HG02852 (cell line): ENCODE measurements at regions not wholly inside any gene's neighbourhood (a gene's known extent, or its start where the extent isn't known, plus 50 kb on each side); places are given as distances from the start of the nearest gene placed in this dataset.

ENCODE experiments used
- ATAC-seq: cut with Tn5 transposase; IDR thresholded peaks from one replicate; pipeline ENCODE4 v1.9.1; 2021; ENCODE audit warnings: mild to moderate bottlenecking, moderate library complexity; ENCODE audit not compliant: unreplicated experiment

GRCh38 chr12:90061809-90062208 is 353.2 kb upstream of the ATP2B1 start:
- ATAC-seq: no peak

- ATAC-seq: no peak
Measured at GRCh38 chr12:90060031-90060430, 351.4 kb upstream of the ATP2B1 start.

DNA sequence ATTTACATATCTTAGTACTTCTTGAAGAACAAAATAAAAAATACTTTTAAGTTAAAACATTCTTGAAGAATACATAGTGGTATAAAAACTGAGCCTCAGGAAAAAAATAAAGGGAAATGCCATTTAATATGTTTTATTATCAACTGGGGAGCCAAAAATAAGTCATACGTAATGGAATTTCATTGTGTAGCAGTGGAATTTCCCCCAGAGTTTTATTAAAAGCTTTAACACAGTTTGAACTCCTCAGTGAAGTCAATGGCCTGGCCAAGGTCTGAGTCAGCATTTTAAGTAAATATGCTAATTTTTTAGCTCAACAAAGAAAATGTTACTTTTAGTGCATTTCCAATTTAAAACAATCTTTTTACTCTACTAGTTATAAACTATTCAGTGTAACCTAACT is 350.1 kb upstream of the ATP2B1 start:
- ATAC-seq: no peak

- no peak for ATAC-seq
Measured at GRCh38 chr12:90055071-90055470, 346.4 kb upstream of the ATP2B1 start.

DNA sequence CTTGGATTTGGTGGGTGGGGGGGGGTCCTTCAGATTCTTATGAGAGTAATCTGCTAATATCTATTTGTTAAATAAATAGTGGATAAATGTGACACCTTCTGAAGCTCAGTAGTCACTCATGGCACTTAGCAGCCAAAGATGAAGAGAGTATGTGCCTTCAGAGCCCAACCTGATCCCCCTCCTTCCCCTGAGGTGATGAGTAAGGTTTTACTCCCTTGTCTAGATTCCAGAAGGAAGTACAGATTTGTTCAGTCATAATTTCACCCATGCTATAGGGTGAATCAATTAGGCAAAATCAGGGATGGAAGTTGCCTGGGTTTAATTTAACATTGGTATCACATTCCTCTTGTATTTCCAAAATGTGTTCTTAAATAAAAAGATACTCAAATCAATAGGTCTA is 340.3 kb upstream of the ATP2B1 start:
- ATAC-seq: no peak

DNA sequence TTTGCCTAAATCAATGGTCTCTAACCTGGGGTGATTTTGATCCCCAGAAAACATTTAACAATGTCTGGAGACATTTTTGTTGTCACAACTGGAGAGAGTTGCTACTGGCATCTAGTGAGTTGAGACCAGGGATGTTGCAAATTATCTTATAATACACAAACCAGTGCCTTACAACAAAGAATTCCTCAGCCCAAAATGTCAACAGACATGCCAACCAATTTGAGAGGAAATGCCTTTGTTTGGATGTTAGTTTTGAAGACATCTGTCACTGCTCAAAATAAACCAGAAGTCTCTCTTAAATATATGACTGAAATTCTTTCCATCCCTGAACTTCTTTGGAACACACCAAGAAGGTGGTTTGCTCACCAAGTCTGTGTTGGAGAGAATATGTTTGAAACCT is 336.9 kb upstream of the ATP2B1 start:
- ATAC-seq: no peak

DNA sequence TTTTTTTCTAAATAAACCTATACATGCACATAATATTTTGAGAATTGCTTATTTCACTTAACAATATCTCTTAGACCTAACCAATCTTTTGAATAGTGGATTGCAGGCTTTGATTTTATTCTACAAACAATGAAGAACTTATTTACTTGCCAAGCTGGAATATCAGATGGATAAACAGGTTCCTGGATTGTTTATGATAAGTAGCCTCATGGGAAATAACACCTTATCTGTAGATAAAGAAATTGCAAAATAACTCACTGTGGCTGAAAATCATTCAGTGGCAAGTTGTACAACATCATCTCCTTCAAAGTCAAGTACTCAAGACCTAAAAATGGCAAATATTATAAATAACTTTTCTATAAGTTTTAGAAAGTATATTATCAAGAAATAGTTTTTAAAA is 335.4 kb upstream of the ATP2B1 start:
- no peak for ATAC-seq

GRCh38 chr12:90042920-90043641 is 334.4 kb upstream of the ATP2B1 start:
- ATAC-seq: no peak

- ATAC-seq: no peak
Measured at GRCh38 chr12:90038289-90038688, 329.7 kb upstream of the ATP2B1 start.

GRCh38 chr12:90037740-90038139 is 329.1 kb upstream of the ATP2B1 start:
- no peak for ATAC-seq

DNA sequence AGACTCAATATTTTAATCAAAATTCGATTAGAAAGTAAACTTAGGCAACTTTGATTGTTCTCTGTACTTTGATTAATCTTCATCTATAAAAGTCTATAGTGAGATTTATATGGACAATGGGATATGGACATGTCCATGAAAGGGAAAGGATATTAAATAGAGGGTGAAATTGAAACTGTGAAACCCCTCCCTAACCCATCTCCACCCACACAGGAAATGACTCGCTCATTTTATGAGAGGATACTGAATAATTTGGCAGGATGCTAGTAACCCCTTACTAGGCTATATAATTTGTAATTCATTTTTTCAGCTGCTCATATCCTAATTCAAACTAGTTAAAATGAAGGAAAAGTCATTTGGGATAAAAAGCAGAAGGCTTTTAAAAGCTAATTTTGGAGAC is 328.0 kb upstream of the ATP2B1 start:
- no peak for ATAC-seq

DNA sequence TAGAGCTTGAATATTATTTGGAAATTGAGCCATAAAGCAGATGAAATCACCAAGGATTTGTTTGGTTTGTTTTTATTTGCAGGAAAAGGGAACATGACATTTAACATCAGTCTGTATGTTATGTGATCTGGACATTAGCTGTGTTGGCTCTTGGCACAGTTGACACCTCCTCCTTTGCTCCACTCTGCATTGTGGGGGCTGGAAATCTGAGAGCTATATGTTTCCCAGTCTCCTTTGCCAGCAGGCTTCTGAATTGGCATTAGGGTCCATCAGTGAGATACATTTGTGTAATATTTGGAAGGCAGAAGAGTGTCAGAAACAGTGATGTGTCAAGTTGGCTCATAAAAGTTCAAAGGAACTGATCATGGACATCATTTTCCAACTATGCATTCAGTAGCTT is 322.1 kb upstream of the ATP2B1 start:
- no peak for ATAC-seq

DNA sequence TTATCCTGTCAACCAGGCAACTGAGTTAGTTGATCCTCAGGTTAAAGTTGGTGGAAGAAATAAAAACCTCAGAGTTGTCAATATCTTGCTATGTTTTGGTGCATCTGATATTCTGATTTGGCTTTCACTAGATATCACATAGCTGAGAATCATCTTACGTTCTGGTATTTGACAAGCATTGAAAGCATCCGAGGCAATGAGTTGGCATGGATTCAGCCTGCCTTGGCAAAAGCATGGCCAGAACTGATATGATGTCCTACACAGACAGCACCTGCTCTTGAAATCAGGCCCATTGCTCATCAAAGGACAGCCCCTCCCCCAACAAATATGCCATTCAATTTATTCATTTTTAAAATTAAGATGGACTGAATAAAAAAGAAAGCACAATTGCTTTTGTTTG is 320.7 kb upstream of the ATP2B1 start:
- ATAC-seq: no peak

DNA sequence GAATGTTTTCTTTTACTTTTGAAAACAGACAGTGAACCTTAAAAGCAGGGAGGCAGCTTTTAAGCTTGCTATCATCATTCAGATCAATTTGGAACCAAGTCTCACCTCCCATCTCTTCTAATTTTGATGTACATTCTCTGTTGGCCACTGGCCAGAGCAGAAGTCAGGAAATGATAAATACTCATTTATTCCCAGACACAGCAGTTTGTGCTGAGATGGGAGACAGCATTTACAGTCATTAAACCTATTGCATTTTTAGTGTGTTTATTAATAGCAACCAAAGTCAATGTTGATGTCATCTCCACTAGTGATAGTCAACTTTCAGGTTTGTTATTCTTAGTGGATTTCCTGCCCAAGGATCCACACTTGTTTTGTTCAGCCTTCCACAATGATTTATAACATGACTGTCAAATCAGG is 320.0 kb upstream of the ATP2B1 start:
- no peak for ATAC-seq

DNA sequence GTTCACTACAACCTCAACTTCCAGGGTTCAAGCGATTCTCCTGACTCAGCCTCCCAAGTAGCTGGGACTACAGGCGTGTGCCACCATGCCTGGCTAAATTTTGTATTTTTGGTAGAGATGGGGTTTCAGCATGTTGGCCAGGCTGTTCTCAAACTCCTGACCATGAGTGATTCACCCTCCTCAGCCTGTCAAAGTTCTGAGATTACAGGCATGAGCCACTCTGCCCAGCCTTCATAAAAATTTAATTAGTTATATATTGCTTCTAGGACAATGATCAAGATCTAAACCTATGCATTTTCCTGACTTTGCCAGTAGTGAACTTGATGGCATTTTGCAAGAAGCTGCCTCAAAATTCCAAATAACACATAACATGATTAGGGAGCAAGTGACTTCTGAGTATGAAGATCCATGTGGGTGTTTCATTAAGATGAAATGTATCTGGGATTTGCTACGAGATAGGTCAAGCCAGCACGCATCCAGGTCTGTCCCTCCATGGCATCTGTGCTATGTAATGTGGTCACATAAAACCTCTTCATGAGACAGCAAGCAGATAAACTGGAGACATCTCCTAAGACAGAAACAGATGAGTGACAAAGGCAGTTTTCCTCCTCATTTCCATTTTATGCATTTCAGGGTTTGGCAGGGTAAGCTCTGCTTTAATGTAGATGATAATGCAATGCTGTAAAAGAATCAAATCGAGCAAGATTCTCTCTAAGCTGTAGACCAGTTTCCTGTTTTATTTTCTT is 319.4 kb upstream of the ATP2B1 start:
- no peak for ATAC-seq

DNA sequence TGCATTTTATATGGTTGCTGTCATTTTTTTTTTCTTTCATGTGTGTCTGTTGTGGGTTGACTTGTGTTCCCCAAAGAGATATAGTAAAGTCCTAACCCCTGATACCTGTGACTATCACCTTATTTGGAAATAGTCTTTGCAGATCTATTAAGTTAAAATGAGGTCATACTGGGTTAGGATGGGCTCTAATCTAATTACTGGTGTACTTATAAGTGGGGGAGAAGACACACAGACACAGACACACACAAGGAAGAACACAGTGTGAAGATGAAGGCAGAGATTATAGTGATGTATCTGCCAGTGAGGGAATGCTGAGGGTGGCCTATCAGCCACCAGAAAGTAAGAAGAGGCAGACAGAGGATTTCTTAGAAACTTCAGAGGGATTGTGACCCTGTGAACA is 318.4 kb upstream of the ATP2B1 start:
- ATAC-seq: no peak

GRCh38 chr12:90026516-90026915 is 317.9 kb upstream of the ATP2B1 start:
- no peak for ATAC-seq

DNA sequence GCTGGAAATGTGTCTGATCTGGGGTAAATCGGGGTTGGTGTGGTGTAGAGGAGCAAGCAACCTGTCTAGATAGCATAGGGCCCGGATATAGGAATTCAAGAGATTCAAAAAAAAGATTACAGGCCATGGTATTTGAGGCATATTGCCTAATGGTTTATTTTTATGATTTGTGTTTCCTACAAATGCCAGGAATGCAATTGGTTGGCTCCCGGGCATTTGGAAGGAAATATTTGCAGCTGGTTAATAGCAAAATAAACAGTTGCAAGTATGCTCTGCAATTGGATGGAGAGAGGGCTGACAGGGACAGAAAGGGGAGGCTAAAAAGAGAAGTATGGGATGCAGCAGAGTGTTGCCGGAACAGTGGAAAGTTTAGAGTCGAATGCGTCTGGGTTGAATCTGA is 315.6 kb upstream of the ATP2B1 start:
- no peak for ATAC-seq

GRCh38 chr12:90023207-90023900 is 314.7 kb upstream of the ATP2B1 start:
- ATAC-seq: no peak

- no peak for ATAC-seq
Measured at GRCh38 chr12:90021795-90022440, 313.3 kb upstream of the ATP2B1 start.

DNA sequence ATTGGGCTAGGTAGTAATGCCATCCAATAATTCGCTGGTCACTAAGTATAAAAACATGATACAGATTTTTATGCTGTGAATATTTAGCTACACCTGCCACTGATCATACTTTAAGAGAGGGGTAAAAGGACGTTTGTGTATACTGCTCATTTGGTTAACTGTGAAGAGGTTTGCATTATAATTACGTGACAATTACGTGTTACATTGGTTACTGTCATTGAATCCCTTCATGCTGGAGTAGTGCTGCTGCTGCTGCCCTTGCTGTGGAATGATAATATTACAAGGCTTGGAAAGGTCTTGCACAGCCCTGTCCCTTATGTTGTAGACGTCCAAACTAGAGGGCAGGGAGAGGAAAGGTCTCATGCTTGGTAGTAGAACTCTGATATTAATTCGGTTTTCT is 312.2 kb upstream of the ATP2B1 start:
- no peak for ATAC-seq

DNA sequence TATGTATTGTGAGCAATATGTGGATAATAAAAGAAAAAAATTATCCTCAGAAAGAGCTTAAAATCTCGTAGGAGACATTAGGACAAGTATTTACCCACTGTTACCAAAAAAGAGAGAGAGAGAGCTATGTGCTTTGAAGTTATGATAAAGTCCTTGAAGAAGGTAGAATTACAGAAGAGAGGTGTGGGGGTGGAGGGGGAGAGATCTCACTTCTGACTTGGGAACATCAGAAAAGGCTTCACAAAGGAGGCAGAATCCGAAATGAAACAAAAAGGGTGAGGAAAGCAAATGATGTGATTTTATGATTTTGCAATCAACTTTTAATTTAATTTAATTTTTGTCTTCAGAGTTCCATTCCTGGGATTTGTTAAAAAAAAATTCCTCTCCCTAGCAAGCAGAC is 311.8 kb upstream of the ATP2B1 start:
- no peak for ATAC-seq
